Heart left ventricle (tissue), 13 donors: ENCODE measurements at regions not wholly inside any gene's neighbourhood (a gene's known extent, or its start where the extent isn't known, plus 50 kb on each side); places are given as distances from the start of the nearest gene placed in this dataset.

Experiments used
- POLR2A ChIP-seq, 2 donors: fragments of 450-650 bp; IDR thresholded peaks; one replicate each; pipeline ENCODE4 v1.6.1; 2017; ENCODE audit warnings: antibody characterized with exemption in 2 of 2, mild to moderate bottlenecking in 2 of 2, moderate library complexity in 2 of 2
- TF ChIP-seq, protein P1 (sequence below), 12 donors: fragments of 200-600 bp; sonication (generic) in 4 of 12; IDR thresholded peaks; one replicate each; pipeline versions ENCODE4 v1.5.0 to v1.8.0; 2018 to 2022; ENCODE audit warnings: antibody characterized with exemption in 12 of 12, mild to moderate bottlenecking in 5 of 12
- donor health status: ischemic (EF 13 %, LVEDD 7.1; RV severe dilation, severe dysfunction).
- donor health status: DM: no; HTN: yes; CAD: no.
- donor health status: DM: no; HTN: no; CAD: no.
- donor health status: ischemic (EF 25% LVEDD 6.9; RV normal size, moderate dysfunction).
- donor health status: ischemic (EF 25% LVEDD 5.7; RV mildly dilated, moderate dysfunction).
- donor health status: ischemic (EF 35%, LVEDD 5.7; RV mildly dilated, moderate dysfunction).
- donor health status: nonischemic (EF 11% LVEDD 7.7; RV severe dilation, severe dysfunction).
- donor health status: DM: yes; HTN: yes; CAD: no.
- donor health status: PGD.
- donor health status: ischemic (EF 29% LVEDD 5.4; RV normal size, mild dysfunction).
- donor health status: nonischemic (EF 23%, LVEDD 6.1; RV moderate dilation, normal function).

DNA sequence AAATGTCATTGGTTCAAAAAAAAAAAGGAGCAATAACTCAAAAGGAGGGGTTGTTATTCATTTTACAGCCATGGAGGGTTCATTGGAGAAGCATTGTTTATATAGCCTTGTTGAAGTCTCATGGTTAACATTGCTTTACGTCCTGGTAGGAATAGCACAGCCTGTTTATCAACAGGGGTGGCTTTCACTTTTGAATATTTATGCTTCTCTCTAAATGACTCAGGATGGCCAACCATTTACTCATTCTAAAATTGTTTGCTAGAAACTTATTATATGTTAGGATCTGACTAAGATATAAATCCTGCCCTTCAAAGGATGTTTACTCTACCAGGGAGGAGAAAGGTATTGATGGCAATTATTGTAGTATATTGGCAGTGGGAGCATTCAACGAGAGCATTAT is 534.1 kb upstream of the GALNTL6 start:
- TF ChIP-seq POLR2A (IDR thresholded peaks at IDR 0.05) = no peak
- TF ChIP-seq, protein P1, sequence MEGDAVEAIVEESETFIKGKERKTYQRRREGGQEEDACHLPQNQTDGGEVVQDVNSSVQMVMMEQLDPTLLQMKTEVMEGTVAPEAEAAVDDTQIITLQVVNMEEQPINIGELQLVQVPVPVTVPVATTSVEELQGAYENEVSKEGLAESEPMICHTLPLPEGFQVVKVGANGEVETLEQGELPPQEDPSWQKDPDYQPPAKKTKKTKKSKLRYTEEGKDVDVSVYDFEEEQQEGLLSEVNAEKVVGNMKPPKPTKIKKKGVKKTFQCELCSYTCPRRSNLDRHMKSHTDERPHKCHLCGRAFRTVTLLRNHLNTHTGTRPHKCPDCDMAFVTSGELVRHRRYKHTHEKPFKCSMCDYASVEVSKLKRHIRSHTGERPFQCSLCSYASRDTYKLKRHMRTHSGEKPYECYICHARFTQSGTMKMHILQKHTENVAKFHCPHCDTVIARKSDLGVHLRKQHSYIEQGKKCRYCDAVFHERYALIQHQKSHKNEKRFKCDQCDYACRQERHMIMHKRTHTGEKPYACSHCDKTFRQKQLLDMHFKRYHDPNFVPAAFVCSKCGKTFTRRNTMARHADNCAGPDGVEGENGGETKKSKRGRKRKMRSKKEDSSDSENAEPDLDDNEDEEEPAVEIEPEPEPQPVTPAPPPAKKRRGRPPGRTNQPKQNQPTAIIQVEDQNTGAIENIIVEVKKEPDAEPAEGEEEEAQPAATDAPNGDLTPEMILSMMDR (IDR thresholded peaks at IDR 0.05) = no peak
